Activated T-cell treated with anti-CD3 and anti-CD28 coated beads, Interleukin-2, amount 50 U/mL, for 1 hour (primary cell): ENCODE measurements at regions not wholly inside any gene's neighbourhood (a gene's known extent, or its start where the extent isn't known, plus 50 kb on each side); places are given as distances from the start of the nearest gene placed in this dataset.

Experiments used
- DNase-seq: peaks from one replicate; pipeline ENCODE4 v3.0.0-alpha.2; 2020

DNA sequence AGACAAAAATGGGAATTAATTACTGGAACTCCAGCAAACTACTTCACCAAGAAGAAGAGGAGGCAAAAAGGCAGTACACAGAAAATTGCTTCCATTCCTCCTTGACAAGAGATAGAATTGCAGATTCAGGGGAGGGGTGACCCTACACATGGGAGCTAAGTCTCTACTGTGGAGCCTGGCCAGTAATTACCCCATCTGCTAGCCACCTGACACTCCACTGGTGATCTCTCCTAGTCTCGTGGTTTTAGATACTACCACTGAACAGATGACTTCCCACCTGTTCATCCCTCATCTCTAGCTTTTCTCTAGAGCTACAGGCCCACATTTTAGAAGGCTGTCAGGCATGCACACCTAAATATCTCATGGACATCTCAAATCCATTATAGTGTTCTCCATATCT, 224.3 kb upstream of the NR2F2 start:
- no peak for DNase-seq

DNA sequence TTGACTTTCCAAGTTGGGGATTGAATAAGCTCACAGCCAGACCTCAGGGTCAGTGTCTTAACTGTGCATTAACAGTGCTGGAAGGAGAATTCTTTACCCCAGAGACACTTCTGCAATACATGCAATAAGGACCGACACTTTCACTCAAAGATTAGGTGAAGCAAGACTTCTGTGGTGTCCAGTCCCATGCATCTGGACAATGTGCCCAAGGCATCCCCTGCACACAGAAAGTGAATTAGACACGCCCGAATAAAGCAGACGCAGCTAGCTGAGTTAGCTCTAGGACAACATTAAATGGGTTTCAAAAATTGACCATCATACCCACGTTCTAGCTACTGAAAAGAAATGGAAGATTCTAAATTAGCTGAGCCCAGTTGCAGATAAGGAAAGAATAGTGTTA, 223.9 kb upstream of the NR2F2 start:
- no peak for DNase-seq

DNA sequence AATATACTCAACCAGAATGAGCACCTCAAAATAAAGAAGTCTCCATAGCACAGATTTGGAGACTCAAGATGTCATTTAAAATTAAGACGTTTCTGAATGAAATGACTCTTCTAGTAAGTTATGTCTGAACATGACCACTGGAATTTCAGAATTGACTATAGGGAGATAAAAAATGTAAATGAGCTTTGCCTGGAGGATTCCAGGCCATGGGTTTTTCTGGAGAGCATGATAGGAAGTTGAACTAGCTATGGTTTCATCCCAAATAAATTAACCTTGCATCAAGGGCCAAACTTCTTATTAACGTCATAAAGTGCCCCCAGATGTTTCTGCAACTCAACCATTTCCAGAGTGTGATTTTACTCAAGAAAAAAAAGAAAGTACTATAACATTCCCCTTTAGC, 222.6 kb upstream of the NR2F2 start:
- DNase-seq = no peak

DNA sequence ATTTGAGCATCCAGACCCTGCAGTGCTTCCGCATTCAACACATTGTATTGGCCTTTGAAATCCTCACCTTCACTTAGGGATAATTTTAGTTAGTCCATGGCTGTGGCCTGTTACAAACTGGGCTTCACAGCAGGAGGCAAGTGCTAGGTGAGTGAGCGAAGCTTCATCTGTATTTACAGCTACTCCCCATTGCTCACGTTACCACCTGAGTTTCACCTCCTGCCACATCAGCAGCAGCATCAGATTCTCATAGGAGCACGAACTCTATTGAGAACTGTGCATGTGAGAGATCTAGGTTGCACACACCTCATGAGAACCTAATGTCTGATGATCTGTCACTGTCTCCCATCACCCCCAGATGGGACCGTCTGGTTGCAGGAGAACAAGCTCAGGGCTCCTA, 222.1 kb upstream of the NR2F2 start:
- DNase-seq = no peak

DNA sequence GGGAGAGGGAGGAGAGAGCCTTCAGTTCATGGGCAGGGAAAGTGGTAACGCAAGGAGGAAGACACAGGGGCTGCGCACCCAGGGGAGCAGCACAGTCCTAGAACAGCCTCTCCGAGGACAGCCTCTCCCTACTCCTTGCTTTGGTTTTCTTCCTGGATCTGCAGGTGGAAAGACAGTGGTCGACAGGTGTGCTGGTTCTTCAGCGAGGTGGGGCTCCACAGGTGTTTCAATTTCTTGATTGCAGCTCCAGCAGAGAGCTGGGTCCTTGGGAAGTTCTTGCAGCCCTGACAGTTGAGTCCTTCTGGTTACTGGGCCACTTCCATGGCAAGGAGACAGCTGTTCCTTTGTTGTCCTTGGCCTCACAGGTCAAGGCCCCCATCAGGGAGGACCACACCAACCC, 220.7 kb upstream of the NR2F2 start:
- DNase-seq = no peak

DNA sequence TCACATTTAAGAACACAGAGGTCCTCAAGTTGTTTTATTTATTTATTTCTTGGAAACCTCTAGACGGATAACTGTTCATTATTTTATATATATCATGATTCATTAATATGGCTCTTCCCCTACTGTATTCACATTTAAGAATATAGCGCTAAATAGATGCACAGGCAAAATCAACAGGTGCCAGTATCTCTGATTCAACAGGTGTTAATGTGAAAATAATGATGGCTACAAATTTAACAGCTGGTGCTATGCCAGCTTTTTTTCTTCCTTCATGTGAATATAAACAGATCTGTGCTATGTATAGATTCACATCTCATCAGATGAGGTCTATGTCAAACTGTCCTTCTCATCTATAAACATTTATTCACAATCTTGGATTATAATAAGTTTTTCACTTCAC, 218.5 kb upstream of the NR2F2 start:
- no peak for DNase-seq

DNA sequence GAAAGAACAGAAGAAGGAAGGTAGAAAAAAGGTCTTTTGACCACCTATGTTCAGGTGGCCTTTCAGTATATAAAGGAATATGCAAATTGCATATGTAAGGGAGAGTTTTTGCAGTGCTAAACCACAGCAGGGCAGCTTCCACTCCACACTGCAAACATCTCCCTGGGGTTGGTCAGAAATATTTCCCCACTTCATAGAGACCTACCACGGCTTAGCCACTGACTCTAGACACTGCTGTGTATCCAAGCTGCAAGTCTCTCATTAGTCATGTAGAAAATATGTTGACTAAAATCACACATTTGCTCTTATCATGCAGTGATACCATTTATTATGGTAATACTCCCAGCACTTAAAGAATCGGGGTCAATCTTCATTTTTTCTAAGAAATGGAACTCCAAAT, 214.9 kb upstream of the NR2F2 start:
- DNase-seq = no peak

DNA sequence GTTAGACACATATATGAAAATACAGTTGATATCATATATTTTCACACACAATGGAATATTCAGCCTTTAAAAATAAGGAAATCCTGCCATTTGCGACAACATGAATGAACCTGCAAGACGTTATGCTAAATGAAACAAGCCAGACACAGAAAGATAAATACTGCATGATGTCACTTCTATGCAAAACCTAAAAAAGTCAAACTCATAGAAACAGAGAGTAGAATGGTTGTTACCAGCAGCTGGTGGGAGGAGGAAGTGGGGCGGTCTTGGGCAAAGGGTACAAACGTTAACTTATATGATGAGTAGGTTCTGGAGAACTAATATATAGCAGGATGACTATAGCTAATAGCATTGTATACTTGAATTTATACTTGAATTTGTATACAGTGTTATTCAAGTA, 213.2 kb upstream of the NR2F2 start:
- DNase-seq = no peak

DNA sequence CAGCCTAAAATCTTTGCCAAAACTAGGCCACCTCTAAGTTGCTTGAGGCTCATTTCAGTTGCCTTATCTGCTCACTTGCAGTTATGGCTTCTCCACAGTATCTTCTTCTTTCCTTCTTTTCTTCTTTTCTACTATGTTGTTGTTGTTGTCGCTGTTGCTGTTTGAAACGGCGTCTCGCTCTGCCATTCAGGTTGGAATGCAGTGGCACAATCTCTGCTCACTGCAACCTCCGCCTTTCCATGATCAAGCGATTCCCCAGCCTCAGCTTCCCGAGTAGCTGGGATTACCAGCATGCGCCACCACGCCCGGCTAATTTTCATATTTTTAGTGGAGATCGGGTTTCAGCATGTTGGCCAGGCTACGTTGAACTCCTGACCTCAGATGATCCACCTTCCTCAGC, 210.8 kb upstream of the NR2F2 start:
- no peak for DNase-seq

DNA sequence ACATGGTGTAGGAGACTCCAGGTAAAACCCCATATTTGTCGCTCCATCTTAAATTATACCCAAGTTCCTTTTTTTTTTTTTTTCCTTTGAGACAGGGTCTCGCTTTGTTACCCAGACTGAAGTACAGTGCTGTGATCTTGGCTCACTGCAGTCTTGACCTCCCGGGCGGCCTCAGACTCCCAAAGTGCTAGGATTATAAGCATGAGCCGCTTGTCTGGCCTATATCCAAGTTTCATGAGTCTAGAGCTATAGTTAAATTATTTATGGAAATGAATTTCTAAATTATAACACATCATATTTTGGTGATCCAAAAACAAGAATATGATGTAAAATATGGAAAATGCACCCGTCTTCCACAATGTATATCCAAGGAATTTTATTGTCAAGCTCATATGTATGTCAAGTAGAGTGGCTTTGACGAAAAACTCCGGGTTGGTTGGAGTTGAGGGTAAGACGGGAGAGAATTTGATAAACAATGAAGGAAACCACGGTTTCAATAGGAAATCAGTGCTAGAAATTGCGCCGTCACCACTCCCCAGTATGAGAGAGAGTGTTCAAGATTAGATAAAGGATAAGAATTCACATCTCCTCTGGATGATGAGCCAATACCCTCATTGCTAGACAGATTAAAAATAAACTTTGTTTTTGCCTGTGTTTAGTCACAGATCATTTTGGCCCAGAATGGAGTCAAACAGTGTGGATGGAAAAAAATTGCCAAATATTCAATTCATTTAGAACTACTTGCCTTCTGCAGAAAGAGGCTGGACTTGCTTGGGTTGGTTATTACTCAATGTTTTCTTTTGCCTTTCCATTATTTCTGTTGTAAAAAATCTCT, 209.2 kb upstream of the NR2F2 start:
- no peak for DNase-seq

DNA sequence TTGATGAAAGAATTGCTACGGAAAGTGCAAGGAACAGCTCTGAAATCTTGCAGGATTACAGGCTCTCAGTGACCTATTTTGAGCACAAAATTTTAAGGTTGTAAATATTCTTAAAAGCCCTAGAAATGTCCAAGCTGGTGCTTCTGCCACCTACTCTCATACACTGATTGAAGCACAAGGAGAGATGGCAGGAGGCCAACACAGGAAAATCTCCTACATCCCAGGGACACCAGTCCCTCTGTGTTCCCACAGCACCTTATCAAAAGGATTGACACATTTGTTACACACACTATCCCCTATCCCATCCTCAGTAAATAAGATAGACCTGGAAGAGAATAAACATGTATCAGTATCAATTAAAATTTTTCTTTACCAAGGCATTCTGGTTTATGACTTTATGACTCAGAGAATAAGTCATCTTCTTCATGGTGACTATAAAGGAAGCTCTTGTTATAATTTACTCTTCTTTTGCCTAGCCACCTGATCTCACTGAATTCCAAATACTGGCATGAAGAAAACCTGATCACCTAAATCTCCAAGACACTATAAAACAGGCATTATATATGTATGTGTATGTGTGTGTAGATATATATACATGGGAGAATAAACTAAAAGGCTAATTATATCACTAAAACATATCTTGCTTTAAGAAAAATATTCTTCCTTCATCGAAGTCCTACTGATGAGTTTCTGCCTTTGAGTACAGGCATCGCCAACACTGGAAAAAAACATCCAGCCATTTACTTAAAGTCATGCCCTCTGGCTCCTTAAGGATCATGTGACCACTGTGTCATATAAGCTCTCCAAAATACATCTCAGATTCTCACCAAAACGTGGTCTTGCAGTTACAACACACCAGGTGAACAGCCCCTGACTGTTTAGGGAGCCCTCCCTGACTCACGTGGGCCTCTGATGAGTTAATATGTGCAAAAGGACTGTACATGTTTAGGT, 208.1 kb upstream of the NR2F2 start:
- no peak for DNase-seq

DNA sequence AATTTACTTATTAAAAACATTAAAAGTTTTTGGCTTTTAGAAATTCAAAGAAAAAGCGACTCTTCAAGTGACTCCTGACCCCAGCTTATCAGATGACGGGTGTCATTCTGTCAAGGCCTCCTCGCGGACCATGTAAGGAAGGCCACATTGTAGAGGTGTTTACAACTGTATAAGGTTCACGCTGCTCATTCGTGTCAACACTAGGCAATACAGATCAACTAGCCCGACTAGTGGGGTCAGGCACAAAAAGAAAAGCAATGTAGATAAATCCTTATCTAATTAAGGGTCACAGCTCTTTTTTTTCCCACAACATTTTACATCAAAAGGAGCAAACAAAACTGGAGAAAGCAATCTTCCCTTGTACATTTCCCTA, 207.5 kb upstream of the NR2F2 start:
- DNase-seq = no peak

DNA sequence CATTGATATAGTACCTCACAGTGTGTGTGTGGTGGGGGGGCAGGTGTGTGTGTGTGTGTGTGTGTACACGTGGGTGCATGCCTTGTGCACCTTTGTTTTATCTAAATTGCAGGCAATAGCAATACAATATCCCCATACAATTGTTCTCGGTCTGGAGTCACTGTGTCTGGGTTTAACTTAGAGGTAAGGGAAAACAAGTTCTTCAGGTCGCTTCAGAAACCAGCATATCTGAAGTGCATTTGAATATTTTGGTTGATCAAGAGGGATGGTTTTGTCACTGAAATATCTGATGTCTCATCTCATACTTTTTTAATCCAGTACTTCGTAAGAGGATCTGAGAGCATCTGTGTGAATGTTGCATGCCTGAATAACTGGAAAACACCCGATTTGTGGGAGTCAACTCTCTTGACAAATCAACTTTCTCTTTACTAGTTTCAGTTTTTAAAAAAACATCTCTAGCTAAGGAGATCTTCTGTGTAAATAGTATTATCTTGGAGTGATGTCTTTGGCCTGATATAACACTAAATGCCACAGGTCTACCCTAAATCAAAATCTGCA, 206.8 kb upstream of the NR2F2 start:
- DNase-seq = no peak

DNA sequence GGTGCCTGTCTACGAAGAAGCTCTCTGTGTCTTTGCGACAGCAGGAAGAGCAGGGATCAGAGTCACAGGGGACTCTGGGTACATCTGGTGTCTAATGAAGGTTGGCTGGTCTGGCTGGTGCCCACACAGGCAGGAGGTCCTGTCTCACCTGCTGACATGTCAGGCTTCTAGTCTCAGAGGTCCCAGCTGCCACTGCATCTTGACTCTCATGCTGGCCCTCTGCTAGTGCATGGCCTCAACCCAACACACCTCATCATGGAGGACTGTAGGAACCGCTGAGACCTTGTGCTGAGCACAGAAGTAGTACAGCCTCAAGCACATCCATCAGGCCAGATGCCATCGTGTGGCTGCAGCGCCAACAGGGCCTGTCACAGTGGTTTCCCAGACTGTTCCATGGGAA, 206.1 kb upstream of the NR2F2 start:
- no peak for DNase-seq

DNA sequence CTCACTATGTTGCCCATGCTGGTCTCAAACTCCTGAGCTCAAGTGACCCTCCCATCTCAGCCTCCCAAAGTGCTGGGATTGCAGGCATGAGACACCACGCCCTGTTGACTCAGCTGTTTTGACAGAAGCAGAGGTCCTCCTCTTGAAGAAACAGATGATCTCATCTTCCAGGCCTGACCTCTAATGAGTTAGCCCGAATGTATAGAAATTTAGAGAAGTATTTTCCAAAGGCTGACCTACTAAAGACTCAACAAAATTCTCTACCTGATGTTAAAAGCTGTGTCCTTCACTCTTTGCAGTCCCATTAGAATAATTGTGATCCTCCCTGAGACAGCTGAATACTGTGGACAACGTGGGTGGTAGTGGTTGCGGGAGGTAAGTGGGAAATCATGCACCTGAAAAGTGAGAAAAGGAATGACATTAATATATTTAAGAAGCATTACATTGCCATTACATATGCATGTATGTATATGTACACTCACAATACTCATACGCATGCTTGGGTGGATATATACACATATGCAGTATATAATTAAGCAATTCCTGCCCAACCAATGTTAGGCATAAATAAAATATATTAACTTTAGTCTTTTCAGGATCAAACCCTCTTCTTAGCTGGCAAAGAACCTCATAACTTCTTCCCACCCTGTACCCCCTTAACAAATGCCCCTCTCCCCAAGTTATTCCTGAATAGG, 204.6 kb upstream of the NR2F2 start:
- no peak for DNase-seq

DNA sequence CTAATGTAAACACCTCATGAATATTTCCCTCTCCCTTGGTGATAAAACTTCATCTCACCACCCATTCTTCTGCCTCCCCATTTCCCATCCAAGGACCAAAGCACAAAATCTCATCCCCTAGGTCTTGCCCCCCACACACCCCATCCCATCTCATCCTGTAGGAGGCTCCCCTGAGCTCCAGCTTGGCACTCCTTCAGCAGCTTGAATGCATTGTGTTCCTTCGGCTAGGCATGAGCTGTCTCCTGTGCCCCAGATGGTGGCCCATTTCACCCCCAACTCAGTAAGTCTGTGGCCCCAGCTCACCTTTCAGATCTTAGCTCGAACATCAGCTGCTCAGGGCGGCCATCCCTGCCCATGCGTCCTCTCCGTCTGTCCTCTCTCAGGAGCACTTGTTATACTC, 203.6 kb upstream of the NR2F2 start:
- no peak for DNase-seq

DNA sequence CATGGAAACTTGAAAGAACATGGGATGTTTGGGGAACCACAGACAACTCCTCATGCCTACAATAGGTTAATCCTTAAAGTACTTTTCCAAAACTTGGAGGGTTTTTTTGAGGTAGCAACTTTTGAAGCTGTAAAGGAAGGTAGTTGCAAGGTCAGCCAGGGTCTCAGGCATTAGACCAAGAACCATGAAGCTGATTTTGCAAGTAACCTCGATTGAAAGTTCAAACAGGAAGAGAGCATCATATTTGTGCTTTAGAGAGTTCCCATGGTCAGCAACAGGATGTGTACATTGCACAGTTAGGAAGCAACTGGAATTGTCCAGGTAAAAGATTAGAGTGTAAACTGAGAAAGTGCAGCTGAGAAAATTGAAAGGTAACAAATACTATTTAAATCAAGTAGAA, 199.8 kb upstream of the NR2F2 start:
- no peak for DNase-seq

DNA sequence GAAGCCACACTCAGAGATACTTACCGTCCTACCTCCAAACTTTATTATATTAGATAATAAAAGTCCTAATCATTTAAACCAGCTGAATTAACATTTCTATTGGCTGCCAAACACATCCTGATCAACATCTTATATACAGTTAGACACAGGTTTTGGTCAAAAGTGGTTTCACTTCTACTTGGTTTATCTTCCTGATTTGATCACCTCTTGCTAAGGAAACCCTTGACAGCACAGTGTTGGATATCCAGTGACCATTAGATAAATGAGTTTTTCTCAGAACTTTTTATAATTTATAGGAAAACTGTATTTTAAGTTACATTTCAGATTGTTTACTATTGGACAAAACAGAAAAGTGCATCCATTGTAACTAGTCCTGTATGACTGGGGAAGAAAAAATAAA, 198.4 kb upstream of the NR2F2 start:
- no peak for DNase-seq

DNA sequence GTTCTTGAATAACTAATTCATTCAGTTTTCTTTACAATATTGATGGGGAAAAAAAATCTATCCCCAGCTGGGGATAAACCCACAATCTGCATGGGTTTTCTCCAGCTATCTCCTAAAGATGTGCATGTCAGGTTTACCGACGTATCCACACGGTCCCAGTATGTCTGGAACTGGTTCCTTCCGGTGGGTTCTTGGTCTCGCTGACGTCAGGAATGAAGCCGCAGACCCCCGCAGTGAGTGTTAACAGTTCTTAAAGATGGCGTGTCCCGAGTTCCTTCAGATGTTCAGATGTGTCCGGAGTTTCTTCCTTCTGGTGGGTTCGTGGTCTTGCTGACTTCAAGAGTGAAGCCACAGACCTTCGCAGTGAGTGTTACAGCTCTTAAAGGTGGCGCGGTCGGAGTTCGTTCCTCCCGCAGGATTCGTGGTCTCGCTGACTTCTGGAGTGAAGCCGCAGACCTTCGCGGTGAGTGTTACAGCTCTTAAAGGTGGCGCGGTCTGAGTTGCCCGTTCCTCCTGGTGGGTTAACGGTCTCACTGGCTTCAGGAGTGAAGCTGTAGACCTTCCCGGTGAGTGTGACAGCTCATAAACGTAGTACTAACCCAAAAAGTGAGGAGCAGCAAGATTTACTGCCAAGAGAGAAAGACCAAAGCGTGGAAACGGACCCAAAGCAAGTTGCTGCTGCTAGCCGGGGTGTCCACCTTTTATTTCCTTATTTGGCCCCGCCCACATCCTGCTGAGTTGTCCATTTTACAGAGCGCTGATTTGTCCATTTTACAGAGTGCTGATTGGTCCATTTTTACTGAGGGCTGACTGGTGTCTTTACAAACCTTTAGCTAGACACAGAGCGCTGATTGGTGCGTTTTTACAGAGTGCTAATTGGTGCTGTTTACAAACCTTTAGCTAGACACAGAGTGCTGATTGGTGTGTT, 195.1 kb upstream of the NR2F2 start:
- no peak for DNase-seq

DNA sequence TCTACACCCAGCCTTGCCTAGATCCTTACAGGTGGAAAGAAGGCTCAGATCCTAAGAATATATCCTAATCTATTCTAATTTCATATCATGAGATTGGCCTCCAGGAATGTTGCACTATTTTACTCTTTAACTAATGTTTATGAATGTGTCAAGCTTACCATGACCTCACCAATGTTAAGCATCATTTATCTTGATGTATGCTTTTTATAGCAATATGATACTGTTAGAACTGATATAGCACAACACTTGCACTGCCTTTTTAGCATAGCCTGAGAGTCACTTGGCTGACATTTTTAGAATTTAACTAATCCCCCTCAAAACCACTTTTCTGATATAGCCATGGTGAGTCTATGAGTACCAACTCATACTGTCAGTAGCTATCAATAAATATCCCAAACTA, 191.5 kb upstream of the NR2F2 start:
- DNase-seq = no peak

DNA sequence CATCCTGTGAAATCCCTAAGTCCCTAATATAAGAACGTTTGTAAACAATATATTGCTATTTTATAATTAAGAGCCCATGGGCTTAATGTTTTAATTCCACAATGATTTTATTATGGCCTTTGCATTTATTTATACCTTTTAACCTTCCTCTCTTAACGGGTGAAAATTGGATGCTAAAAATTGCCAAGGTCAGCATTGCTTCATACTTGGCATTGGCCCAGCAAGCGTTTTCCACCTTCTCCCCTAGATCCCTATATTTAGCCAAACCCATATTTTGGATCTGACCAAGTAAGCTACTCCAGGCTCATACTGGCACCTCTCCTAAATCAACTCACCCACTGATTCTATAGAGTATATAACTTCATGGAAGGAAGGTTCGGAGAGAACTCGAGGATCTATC, 188.0 kb upstream of the NR2F2 start:
- DNase-seq = no peak

DNA sequence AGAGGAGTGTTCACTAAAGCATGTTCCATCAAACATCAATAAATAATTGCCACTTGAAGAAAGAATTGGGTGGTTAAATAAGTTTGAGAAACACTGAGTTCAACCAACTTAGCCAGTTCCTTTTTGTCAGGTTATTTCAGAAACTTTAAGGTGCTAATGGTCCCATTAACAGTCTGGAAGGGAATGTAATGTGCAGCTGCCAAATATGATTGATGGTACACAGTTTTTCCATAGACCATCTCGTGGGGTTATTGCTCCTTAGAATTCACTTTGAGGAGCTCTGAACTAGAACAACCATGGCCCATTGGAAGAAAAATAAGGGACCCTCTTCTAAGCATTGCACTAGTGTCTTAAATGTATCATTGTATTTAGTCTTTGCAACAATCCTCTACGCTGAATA, 185.8 kb upstream of the NR2F2 start:
- DNase-seq = no peak
